NCI-H146 treated with DMSO at 0.1 percent for 48 hours (cell line): ENCODE measurements at regions not wholly inside any gene's neighbourhood (a gene's known extent, or its start where the extent isn't known, plus 50 kb on each side); places are given as distances from the start of the nearest gene placed in this dataset.

Experiments
- DNase-seq: peaks from one replicate; lab custom pipeline; 2025; ENCODE audit not compliant: unreplicated experiment; lab: John Stamatoyannopoulos, UW

- DNase-seq, result peak; percentile 83
These were observed 869.2 kb downstream of the TBC1D22A start for GRCh38 chr22:47631571-47632102.

GRCh38 chr22:47630741-47631534, 868.5 kb downstream of the TBC1D22A start:
- DNase-seq, result no peak

- DNase-seq, result no peak
These were observed 867.6 kb downstream of the TBC1D22A start for GRCh38 chr22:47629791-47630655.

GRCh38 chr22:47629273-47629711, 866.8 kb downstream of the TBC1D22A start:
- peak; percentile 24 for DNase-seq

GRCh38 chr22:47628477-47629272, 866.2 kb downstream of the TBC1D22A start:
- no peak for DNase-seq

- no peak for DNase-seq
These were observed 865.3 kb downstream of the TBC1D22A start for GRCh38 chr22:47627556-47628253.

GRCh38 chr22:47626428-47627390, 864.3 kb downstream of the TBC1D22A start:
- no peak for DNase-seq

- DNase-seq, result no peak
These were observed 863.3 kb downstream of the TBC1D22A start for GRCh38 chr22:47625531-47626427.

GRCh38 chr22:47625013-47625385, 862.5 kb downstream of the TBC1D22A start:
- DNase-seq, result no peak

- DNase-seq, result no peak
These were observed 862.0 kb downstream of the TBC1D22A start for GRCh38 chr22:47624252-47625012.

- DNase-seq, result no peak
These were observed 861.3 kb downstream of the TBC1D22A start for GRCh38 chr22:47623763-47624148.

GRCh38 chr22:47623066-47623762, 860.8 kb downstream of the TBC1D22A start:
- DNase-seq, result no peak

- DNase-seq, result no peak
These were observed 860.1 kb downstream of the TBC1D22A start for GRCh38 chr22:47622541-47622940.

- DNase-seq, result no peak
These were observed 858.8 kb downstream of the TBC1D22A start for GRCh38 chr22:47621253-47621652.

- DNase-seq, result no peak
These were observed 857.9 kb downstream of the TBC1D22A start for GRCh38 chr22:47620391-47620790.

GRCh38 chr22:47619631-47620030, 857.2 kb downstream of the TBC1D22A start:
- no peak for DNase-seq
